AG09319 (cell line): ENCODE measurements at regions not wholly inside any gene's neighbourhood (a gene's known extent, or its start where the extent isn't known, plus 50 kb on each side); places are given as distances from the start of the nearest gene placed in this dataset.

Experiments
- DNase-seq: peaks from one replicate; pipeline ENCODE4 v3.0.0-alpha.2; 2010; ENCODE audit warnings: low read depth; ENCODE audit errors: extremely low read depth
- CTCF ChIP-seq: IDR thresholded peaks from 2 replicates; pipeline ENCODE4 v1.5.1; 2011; ENCODE audit warnings: low read depth, mild to moderate bottlenecking, inconsistent platforms, low read length, moderate library complexity

- TF ChIP-seq CTCF, result no peak
- no peak for DNase-seq
Measured at GRCh38 chr11:28466506-28466905, 358.3 kb downstream of the METTL15 start.

DNA sequence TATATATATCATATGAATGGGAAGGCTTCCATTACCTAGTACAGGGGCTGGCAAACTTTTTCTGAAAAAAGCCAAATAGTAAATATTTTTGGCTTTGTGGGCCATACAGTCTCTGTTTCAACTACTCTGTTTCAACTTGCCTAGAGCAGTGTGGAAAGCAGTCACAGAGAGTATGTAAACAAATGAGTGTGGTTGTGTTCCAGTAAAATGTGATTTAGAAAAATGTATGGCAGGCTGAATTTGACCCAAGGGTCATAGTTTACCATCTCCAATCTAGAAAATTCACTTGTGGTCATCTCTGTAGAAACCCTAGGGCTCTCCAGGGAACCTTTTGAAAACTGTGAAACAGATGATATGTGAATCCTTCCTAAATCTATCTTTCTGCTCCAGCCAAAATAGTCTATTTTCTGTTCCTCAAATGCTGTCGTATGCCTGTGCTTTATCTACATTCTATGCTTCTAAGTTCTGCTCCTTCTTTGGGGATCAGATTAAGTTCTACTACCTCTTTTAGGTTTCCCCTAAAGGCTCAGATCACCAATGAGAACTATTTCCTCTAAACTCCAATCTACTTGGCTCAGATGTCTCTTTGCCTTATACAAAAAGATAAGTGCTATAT, 356.2 kb downstream of the METTL15 start:
- TF ChIP-seq CTCF, result no peak
- DNase-seq, result peak; percentile 56

- no peak for TF ChIP-seq CTCF
- DNase-seq, result no peak
Measured at GRCh38 chr11:28463826-28464225, 355.6 kb downstream of the METTL15 start.

- no peak for DNase-seq
Measured at GRCh38 chr11:28461846-28462245, 353.7 kb downstream of the METTL15 start.

GRCh38 chr11:28461338-28461737, 353.1 kb downstream of the METTL15 start:
- DNase-seq, result peak; percentile 12
- no peak for TF ChIP-seq CTCF

More at GRCh38 chr11:28461846-28462245, 353.7 kb downstream of the METTL15 start:
- TF ChIP-seq CTCF, result no peak

- no peak for DNase-seq
- TF ChIP-seq CTCF, result no peak
Measured at GRCh38 chr11:28460348-28460747, 352.2 kb downstream of the METTL15 start.

DNA sequence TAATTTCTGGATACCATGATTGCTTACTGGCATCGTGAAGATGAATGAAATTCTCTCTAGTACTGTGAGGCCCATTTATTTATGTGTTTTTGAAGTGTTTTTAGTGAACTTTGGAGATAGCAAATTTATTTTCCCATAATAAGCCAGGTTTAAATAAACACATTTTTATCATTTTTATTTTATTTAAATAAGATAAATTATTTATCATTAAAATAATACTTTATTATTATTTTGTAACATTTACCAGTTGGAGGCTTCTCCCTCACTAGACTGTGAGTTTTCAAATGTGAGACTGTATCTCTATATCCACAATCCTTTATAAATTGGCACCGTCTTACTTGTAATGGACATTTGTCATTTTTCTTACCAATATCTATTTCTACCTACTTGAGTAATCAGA, 351.7 kb downstream of the METTL15 start:
- no peak for TF ChIP-seq CTCF

More for the DNA sequence above, 351.7 kb downstream of the METTL15 start:
- DNase-seq, result no peak
